Colonic mucosa (tissue), 4 donors: ENCODE measurements at regions not wholly inside any gene's neighbourhood (a gene's known extent, or its start where the extent isn't known, plus 50 kb on each side); places are given as distances from the start of the nearest gene placed in this dataset.

Experiments used
- DNase-seq: peaks from one replicate; pipeline ENCODE4 v3.0.0-alpha.2; 2020
- H3K27ac ChIP-seq: fragments of 200-600 bp; one replicate; pipeline ENCODE4 v1.8.0; 2021
- H3K27me3 ChIP-seq: fragments of 200-600 bp; one replicate; pipeline ENCODE4 v1.8.0; 2021
- H3K36me3 ChIP-seq: fragments of 200-600 bp; one replicate; pipeline ENCODE4 v1.8.0; 2021
- H3K4me1 ChIP-seq: fragments of 200-600 bp; one replicate; pipeline ENCODE4 v1.8.0; 2021; ENCODE audit warnings: mild to moderate bottlenecking
- H3K4me3 ChIP-seq: fragments of 200-600 bp; one replicate; pipeline ENCODE4 v1.8.0; 2021
- H3K9ac ChIP-seq, 2 donors: one replicate each; pipeline ENCODE4 v1.7.0; 2013; ENCODE audit warnings: control low read depth in 2 of 2, low read depth in 2 of 2, low read length in 2 of 2
- H3K9me3 ChIP-seq: fragments of 200-600 bp; one replicate; pipeline ENCODE4 v1.8.0; 2021
- CTCF ChIP-seq: fragments of 200-600 bp; IDR thresholded peaks from one replicate; pipeline ENCODE4 v1.8.0; 2022; ENCODE audit warnings: antibody characterized with exemption, mild to moderate bottlenecking
- intact Hi-C: fragments of 100-400 bp; cut with DNase I; formaldehyde crosslinking; loops from one replicate; pipeline ENCODE4 v1.14.1; 2022
- donor health status: healthy.
- donor health status: DM: no; HTN: no; CAD: no.
- donor health status: DM: no; HTN: no; CAD: no.

GRCh38 chr2:145007093-145007959, 487.4 kb upstream of the ZEB2 start:
- Histone ChIP-seq H3K27ac (no peak overlapping the region), H3K9me3 (no peaks in the 10 kb centered on the region), H3K27me3 (no peaks in the 10 kb centered on the region), H3K9ac (no peak overlapping the region), H3K4me1 (no peaks in the 10 kb centered on the region), H3K4me3 (no peak overlapping the region), H3K36me3 (no peaks in the 10 kb centered on the region)
- intact Hi-C loops: no loop called here
- DNase-seq: no peak
- TF ChIP-seq CTCF: no peak

GRCh38 chr2:145002624-145003023, 482.7 kb upstream of the ZEB2 start:
- Histone ChIP-seq H3K9me3 (no peaks in the 10 kb centered on the region), H3K4me1 (no peaks in the 10 kb centered on the region), H3K4me3 (no peak overlapping the region), H3K9ac (no peak overlapping the region), H3K36me3 (no peaks in the 10 kb centered on the region), H3K27me3 (no peaks in the 10 kb centered on the region), H3K27ac (no peak overlapping the region)
- TF ChIP-seq CTCF: no peak
- DNase-seq: no peak
- intact Hi-C loops: no loop called here

GRCh38 chr2:145000376-145000775, 480.5 kb upstream of the ZEB2 start:
- no peak for DNase-seq
- Histone ChIP-seq H3K4me1 (no peaks in the 10 kb centered on the region), H3K27me3 (no peaks in the 10 kb centered on the region), H3K27ac (no peak overlapping the region), H3K4me3 (no peak overlapping the region), H3K36me3 (no peaks in the 10 kb centered on the region), H3K9ac (no peak overlapping the region), H3K9me3 (no peaks in the 10 kb centered on the region)
- no peak for TF ChIP-seq CTCF
- intact Hi-C loops: no loop called here

GRCh38 chr2:144999936-145000335, 480.0 kb upstream of the ZEB2 start:
- H3K27ac ChIP-seq: no peak overlapping the region
- intact Hi-C loops: no loop called here
- H3K27me3 ChIP-seq: no peaks in the 10 kb centered on the region
- DNase-seq: no peak
- H3K9me3 ChIP-seq: no peaks in the 10 kb centered on the region
- H3K4me3 ChIP-seq: no peak overlapping the region
- H3K9ac ChIP-seq: no peak overlapping the region
- H3K36me3 ChIP-seq: no peaks in the 10 kb centered on the region
- H3K4me1 ChIP-seq: no peaks in the 10 kb centered on the region
- no peak for TF ChIP-seq CTCF

DNA sequence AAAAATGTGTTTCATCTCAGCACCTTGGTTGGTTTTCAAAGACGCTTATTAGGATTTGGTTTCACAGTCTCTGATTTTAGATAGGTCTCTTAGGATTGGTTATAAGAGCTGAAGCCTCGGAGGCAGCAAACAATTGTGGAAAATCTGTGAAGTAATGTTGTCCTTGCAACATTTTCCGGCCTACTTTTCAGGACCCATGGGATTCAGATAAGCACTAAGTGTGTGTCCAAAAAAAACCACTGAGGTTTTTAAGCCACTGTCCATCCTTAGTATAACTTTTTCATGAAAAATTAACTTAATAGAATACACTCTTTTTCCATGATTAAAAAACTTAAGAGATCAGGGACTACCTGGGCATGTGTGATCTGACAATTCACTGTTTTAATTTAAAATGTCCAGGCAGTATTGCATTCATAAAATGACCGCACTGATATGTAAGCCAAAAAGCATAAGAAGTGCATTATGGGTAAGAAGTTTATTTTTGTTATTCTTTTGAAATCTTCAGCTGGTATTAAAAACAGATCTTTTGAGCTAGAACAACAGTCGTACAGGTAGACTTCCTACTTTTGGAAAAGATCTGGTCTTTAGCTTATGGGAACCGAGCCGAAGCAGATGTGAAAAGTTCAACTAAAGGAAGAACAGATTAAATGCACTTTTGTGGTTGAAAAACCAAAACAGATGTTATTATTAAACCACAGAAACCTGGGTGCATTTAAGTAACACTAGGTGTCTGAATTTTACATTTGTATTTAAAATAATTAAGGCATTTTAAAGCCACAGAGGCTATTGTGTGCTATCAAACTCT, 479.4 kb upstream of the ZEB2 start:
- TF ChIP-seq CTCF: no peak
- H3K27ac ChIP-seq: no peak overlapping the region
- H3K27me3 ChIP-seq: no peaks in the 10 kb centered on the region
- H3K4me3 ChIP-seq: no peak overlapping the region
- H3K9me3 ChIP-seq: no peaks in the 10 kb centered on the region
- intact Hi-C loops: no loop called here
- no peaks in the 10 kb centered on the region for H3K4me1 ChIP-seq
- no peak for DNase-seq
- no peak overlapping the region for H3K9ac ChIP-seq
- H3K36me3 ChIP-seq: no peaks in the 10 kb centered on the region
